MM.1S (cell line): ENCODE measurements at regions not wholly inside any gene's neighbourhood (a gene's known extent, or its start where the extent isn't known, plus 50 kb on each side); places are given as distances from the start of the nearest gene placed in this dataset.

Source experiments
- DNase-seq: peaks from one replicate; pipeline ENCODE4 v3.0.0-alpha.2; 2015
- H2AFZ ChIP-seq: fragments of 300-600 bp; sonication (generic); 2 replicates; pipeline ENCODE4 v1.6.0; 2016; ENCODE audit warnings: antibody characterized with exemption, low read length
- H3F3A ChIP-seq: fragments of 300-600 bp; sonication (generic); 2 replicates; pipeline ENCODE4 v1.6.1; 2016; ENCODE audit warnings: mild to moderate bottlenecking, antibody characterized with exemption, low read length, moderate library complexity, mixed read lengths; ENCODE audit not compliant: insufficient read depth
- H3K27ac ChIP-seq: fragments of 300-600 bp; sonication (generic); 2 replicates; pipeline ENCODE4 v1.5.1; 2016; ENCODE audit warnings: mild to moderate bottlenecking, low read length
- H3K27me3 ChIP-seq: fragments of 300-600 bp; sonication (generic); replicated peaks from 2 replicates; pipeline ENCODE4 v1.6.0; 2016; ENCODE audit warnings: low read length; ENCODE audit not compliant: insufficient read depth
- H3K36me3 ChIP-seq: fragments of 300-600 bp; sonication (generic); replicated peaks from 2 replicates; pipeline ENCODE4 v1.6.1; 2016; ENCODE audit warnings: mild to moderate bottlenecking, low read length, mixed read lengths; ENCODE audit not compliant: insufficient read depth
- H3K4me1 ChIP-seq: fragments of 300-600 bp; sonication (generic); 2 replicates; pipeline ENCODE4 v1.6.1; 2016; ENCODE audit warnings: low read length, mixed read lengths
- H3K4me2 ChIP-seq: fragments of 300-600 bp; sonication (generic); 2 replicates; pipeline ENCODE4 v1.6.0; 2016; ENCODE audit warnings: low read depth, low read length
- H3K4me3 ChIP-seq: fragments of 300-600 bp; sonication (generic); 2 replicates; pipeline ENCODE4 v1.5.1; 2016; ENCODE audit warnings: low read length, mixed read lengths
- H3K79me2 ChIP-seq: fragments of 300-600 bp; sonication (generic); 2 replicates; pipeline ENCODE4 v1.6.1; 2016; ENCODE audit warnings: mixed run types, low read length, mixed read lengths
- H3K9ac ChIP-seq: fragments of 300-600 bp; sonication (generic); 2 replicates; pipeline ENCODE4 v1.6.1; 2016; ENCODE audit warnings: low read length, mixed read lengths
- H3K9me2 ChIP-seq: fragments of 300-600 bp; sonication (generic); replicated peaks from 2 replicates; pipeline ENCODE4 v1.6.1; 2016; ENCODE audit warnings: mild to moderate bottlenecking, low read length, mixed read lengths; ENCODE audit not compliant: insufficient read depth
- H3K9me3 ChIP-seq: fragments of 300-600 bp; sonication (generic); replicated peaks from 2 replicates; pipeline ENCODE4 v1.6.1; 2016; ENCODE audit warnings: mild to moderate bottlenecking, low read length, mixed read lengths; ENCODE audit not compliant: insufficient read depth
- H4K20me1 ChIP-seq: fragments of 300-600 bp; sonication (generic); 2 replicates; pipeline ENCODE4 v1.6.1; 2016; ENCODE audit warnings: mild to moderate bottlenecking, low read length, moderate library complexity, mixed read lengths; ENCODE audit not compliant: insufficient read depth
- EZH2 ChIP-seq: fragments of 300-600 bp; sonication (generic); optimal IDR thresholded peaks from 2 replicates; pipeline ENCODE3; 2017; ENCODE audit warnings: low read depth, mild to moderate bottlenecking, antibody characterized with exemption, low read length, mixed read lengths
- EZH2phosphoT487 ChIP-seq: fragments of 300-600 bp; sonication (generic); IDR thresholded peaks from 2 replicates; pipeline ENCODE4 v1.6.1; 2018; ENCODE audit warnings: antibody characterized with exemption, low read length
- TF ChIP-seq, protein P1 (sequence below): fragments of 300-600 bp; sonication (generic); IDR thresholded peaks from 2 replicates; pipeline ENCODE4 v1.5.1; 2016; ENCODE audit warnings: antibody characterized with exemption, low read length, mixed read lengths

DNA sequence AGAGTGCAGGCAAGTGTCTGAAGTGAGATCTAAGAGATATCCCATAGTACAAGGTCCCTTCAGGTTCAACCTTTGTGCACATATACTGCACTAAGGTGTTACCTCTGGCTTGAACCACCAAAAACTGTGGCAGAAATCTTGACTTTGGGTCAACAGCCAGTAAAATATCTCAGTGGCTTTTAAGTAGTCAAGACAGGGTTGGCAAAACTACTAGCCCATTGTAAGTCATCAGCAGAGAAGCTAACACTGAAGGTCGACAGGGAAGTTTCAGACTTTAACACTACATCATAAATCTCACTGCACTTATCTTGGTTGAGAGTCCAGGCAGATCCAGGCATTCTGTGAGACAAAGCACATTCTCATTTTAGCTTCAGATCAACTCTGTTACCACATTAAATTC, 1684.7 kb downstream of the HACE1 start:
- Histone ChIP-seq H3K9me3 (no peaks in the 10 kb centered on the region), H2AFZ (no peak overlapping the region)
- no peak for DNase-seq

GRCh38 chr6:103167345-103168071, 1692.2 kb downstream of the HACE1 start:
- no peak overlapping the region for H3K4me3 ChIP-seq
- TF ChIP-seq, protein P1, sequence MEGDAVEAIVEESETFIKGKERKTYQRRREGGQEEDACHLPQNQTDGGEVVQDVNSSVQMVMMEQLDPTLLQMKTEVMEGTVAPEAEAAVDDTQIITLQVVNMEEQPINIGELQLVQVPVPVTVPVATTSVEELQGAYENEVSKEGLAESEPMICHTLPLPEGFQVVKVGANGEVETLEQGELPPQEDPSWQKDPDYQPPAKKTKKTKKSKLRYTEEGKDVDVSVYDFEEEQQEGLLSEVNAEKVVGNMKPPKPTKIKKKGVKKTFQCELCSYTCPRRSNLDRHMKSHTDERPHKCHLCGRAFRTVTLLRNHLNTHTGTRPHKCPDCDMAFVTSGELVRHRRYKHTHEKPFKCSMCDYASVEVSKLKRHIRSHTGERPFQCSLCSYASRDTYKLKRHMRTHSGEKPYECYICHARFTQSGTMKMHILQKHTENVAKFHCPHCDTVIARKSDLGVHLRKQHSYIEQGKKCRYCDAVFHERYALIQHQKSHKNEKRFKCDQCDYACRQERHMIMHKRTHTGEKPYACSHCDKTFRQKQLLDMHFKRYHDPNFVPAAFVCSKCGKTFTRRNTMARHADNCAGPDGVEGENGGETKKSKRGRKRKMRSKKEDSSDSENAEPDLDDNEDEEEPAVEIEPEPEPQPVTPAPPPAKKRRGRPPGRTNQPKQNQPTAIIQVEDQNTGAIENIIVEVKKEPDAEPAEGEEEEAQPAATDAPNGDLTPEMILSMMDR = no peak
- no peak for TF ChIP-seq EZH2
- no peak for TF ChIP-seq EZH2phosphoT487
- no peak overlapping the region for H2AFZ ChIP-seq
- DNase-seq = no peak
- no peaks in the 10 kb centered on the region for H3K79me2 ChIP-seq
- no peaks in the 10 kb centered on the region for H3K9me2 ChIP-seq
- H4K20me1 ChIP-seq = no peaks in the 10 kb centered on the region
- no peaks in the 10 kb centered on the region for H3K4me1 ChIP-seq
- no peak overlapping the region for H3K27ac ChIP-seq
- H3K27me3 ChIP-seq = no peaks in the 10 kb centered on the region
- no peaks in the 10 kb centered on the region for H3K9me3 ChIP-seq
- H3K9ac ChIP-seq = no peak overlapping the region
- H3K4me2 ChIP-seq = no peak overlapping the region
- no peaks in the 10 kb centered on the region for H3F3A ChIP-seq
- H3K36me3 ChIP-seq = no peaks in the 10 kb centered on the region

More for the DNA sequence above, 1684.7 kb downstream of the HACE1 start:
- H3K79me2 ChIP-seq = no peaks in the 10 kb centered on the region
- no peaks in the 10 kb centered on the region for H3F3A ChIP-seq
- H3K27ac ChIP-seq = no peak overlapping the region
- no peak overlapping the region for H3K4me2 ChIP-seq
- H3K27me3 ChIP-seq = no peaks in the 10 kb centered on the region
- H3K9me2 ChIP-seq = no peaks in the 10 kb centered on the region
- no peaks in the 10 kb centered on the region for H4K20me1 ChIP-seq
- no peak overlapping the region for H3K4me3 ChIP-seq
- no peaks in the 10 kb centered on the region for H3K4me1 ChIP-seq
- TF ChIP-seq, protein P1 = no peak
- TF ChIP-seq EZH2 (no peak), EZH2phosphoT487 (no peak)
- H3K9ac ChIP-seq = no peak overlapping the region
- H3K36me3 ChIP-seq = no peaks in the 10 kb centered on the region

- no peak overlapping the region for H2AFZ ChIP-seq
- H3K4me2 ChIP-seq = no peak overlapping the region
- no peak overlapping the region for H3K9ac ChIP-seq
- H4K20me1 ChIP-seq = no peaks in the 10 kb centered on the region
- no peaks in the 10 kb centered on the region for H3K4me1 ChIP-seq
- DNase-seq = no peak
- no peak overlapping the region for H3K4me3 ChIP-seq
- no peak for TF ChIP-seq EZH2phosphoT487
- TF ChIP-seq, protein P1 = no peak
- no peak for TF ChIP-seq EZH2
- H3K9me3 ChIP-seq = no peaks in the 10 kb centered on the region
- no peaks in the 10 kb centered on the region for H3K9me2 ChIP-seq
- H3K27me3 ChIP-seq = no peaks in the 10 kb centered on the region
- H3K79me2 ChIP-seq = no peaks in the 10 kb centered on the region
- H3K27ac ChIP-seq = no peak overlapping the region
- H3K36me3 ChIP-seq = no peaks in the 10 kb centered on the region
- H3F3A ChIP-seq = no peaks in the 10 kb centered on the region
Observed at GRCh38 chr6:103154779-103155572, 1704.7 kb downstream of the HACE1 start.
